ENCODE measurements at regions not wholly inside any gene's neighbourhood (a gene's known extent, or its start where the extent isn't known, plus 50 kb on each side); places are given as distances from the start of the nearest gene placed in this dataset.

DNA sequence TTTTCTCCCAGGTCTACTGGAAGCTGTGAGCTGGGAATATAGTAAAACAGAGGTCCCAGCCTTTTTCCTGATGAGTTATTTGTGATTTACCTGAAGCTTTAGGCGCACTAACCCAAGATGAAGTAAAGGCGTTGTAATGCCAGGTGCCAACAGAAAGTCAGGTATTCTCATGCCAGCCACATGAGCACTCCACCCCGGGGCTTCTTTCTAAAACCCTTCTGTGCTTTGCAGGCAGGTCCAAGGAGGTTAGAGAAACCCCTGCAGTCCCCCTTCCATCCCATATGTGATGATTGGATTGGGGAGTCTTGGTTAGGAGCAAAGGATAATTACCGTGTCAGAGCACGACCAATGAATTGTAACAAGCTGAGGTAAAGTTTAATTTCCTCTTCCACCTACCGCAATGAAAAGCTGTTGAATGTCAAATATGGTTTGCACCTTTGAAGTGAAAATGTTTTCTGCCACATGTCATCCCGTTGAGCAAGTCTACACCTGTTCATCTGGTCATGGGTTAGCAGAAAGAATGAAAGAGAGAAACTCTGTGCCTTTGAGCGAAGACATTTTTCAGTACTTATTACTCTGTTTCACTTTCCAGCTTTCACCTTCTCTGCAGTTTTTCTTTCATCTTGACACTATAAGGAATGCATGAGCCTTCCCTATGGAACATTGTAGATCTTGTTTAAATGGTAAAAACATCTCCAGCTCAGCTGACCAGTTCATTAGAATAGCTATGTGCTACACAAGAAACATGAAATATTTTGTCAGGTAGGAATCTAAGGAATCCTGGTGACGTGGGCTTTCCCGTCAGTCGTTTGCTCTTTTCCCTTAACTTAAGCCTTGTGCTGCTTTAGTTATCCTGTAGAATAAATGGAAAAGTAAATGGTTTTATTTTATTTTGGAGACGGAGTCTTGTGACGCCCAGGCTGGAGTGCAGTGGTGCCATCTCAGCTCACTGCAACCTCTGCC lies 204.6 kb upstream of the IL12A start:
- no peak for DNase-seq (ENCODE audit: low read depth)
- H3K4me3 ChIP-seq (ENCODE audit: control insufficient read depth, low read depth, low read length) = no peak overlapping the region

DNA sequence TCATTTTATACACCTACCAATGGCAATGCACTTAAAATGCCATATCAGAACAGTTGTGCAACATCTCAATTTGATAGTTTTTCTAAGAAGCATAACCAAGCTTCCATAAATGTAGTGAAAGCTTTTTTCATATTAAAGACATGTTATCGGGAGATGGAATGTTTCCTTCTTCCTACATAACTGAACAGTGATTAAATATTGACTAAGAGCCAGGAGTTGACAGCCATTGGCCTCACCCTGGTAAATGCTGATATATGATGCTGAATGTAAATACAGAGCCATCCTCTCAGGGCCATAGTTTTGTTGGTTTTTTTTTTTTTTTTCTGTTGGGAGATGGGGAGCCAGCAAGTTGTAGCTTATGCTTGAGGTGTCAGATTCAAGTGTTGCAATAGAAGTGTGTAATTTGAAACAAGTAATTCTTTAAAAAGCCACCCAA lies 203.3 kb upstream of the IL12A start:
- DNase-seq (ENCODE audit: low read depth) = peak; percentile 33
- no peak overlapping the region for H3K4me3 ChIP-seq (ENCODE audit: control insufficient read depth, low read depth, low read length)
- TF ChIP-seq, protein P1, sequence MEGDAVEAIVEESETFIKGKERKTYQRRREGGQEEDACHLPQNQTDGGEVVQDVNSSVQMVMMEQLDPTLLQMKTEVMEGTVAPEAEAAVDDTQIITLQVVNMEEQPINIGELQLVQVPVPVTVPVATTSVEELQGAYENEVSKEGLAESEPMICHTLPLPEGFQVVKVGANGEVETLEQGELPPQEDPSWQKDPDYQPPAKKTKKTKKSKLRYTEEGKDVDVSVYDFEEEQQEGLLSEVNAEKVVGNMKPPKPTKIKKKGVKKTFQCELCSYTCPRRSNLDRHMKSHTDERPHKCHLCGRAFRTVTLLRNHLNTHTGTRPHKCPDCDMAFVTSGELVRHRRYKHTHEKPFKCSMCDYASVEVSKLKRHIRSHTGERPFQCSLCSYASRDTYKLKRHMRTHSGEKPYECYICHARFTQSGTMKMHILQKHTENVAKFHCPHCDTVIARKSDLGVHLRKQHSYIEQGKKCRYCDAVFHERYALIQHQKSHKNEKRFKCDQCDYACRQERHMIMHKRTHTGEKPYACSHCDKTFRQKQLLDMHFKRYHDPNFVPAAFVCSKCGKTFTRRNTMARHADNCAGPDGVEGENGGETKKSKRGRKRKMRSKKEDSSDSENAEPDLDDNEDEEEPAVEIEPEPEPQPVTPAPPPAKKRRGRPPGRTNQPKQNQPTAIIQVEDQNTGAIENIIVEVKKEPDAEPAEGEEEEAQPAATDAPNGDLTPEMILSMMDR (conservative IDR thresholded peaks at IDR 0.05; ENCODE audit: control insufficient read depth, insufficient read depth, low read depth, low read length) = no peak

More for the DNA sequence above, 204.6 kb upstream of the IL12A start:
- TF ChIP-seq, protein P1 (conservative IDR thresholded peaks at IDR 0.05; ENCODE audit: control insufficient read depth, insufficient read depth, low read depth, low read length) = no peak

DNA sequence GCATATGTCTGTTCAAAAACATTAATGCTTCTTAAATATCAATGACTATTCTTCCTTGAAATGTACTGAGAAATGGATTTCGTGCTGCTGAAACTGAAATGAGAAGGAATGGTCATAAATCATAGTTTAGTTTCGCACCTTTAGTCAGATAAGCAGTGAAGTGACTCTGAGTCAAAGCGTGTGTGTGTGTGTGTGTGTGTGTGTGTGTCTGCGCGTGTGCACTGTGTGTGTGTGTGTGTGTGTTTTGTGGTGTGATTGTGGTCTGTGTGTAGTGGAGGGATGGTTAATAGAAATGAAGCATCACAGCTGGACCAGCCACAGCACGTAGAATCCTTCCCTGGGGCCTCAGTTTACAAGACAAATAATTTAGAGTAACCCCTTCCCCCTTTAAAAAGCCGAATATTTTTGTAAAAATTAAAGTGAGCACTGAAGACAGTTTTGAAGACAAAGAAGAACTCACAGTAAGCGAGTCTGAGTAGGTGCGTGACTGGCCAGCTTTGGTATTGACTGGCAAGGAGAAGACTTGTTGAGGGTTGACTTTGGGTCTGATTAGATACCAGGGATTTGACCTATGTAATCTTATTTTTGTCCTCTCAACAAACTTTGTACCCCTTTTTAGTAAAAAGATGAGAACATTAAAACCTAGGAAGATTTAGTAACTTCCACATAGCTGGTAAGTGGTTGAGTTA lies 202.0 kb upstream of the IL12A start:
- TF ChIP-seq, protein P1 (conservative IDR thresholded peaks at IDR 0.05; ENCODE audit: control insufficient read depth, insufficient read depth, low read depth, low read length) = no peak
- H3K4me3 ChIP-seq (ENCODE audit: control insufficient read depth, low read depth, low read length) = no peak overlapping the region
- no peak for DNase-seq (ENCODE audit: low read depth)

DNA sequence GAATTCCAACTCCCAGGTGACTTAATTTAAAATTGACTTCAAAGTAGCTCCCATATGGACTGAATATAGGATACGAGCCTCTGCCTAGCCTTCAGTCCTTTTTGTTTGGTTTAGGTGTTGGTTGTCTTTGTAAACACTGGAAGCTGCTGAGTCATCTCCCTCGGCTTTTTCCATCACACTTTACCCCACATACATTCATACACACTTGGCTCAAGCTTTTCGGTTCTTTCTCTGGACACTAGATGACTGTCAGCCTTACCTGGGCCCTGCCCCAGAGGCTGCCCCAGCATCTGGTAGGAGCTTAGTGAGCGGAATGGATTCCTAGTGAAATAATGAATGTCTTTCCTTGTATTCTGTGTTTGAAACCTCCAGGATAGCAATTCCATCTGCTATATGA lies 201.5 kb upstream of the IL12A start:
- TF ChIP-seq, protein P1 (conservative IDR thresholded peaks at IDR 0.05; ENCODE audit: control insufficient read depth, insufficient read depth, low read depth, low read length) = no peak
- no peak overlapping the region for H3K4me3 ChIP-seq (ENCODE audit: control insufficient read depth, low read depth, low read length)
- peak; percentile 90 for DNase-seq (ENCODE audit: low read depth)

DNA sequence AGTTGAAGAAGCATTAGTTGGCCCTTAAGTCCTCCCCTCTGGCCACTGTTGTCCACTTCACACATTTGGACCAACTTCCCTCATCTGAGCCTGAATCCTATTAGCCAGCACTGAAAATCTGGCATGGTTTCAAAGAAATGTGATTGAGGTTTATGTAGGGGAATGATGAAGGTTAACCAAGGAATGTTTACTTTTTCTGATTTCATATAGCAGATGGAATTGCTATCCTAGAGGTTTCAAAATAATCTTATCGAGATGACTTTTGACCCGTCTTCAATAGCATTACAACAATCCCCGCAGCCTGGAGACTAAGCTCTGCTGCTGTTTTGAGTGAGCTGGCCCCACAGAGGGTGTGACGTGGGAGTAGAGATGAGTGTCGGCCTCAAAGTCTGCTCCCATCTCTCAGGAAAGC lies 200.8 kb upstream of the IL12A start:
- TF ChIP-seq, protein P1 (conservative IDR thresholded peaks at IDR 0.05; ENCODE audit: control insufficient read depth, insufficient read depth, low read depth, low read length) = no peak
- peak; percentile 51 for DNase-seq (ENCODE audit: low read depth)
- H3K4me3 ChIP-seq (ENCODE audit: control insufficient read depth, low read depth, low read length) = no peak overlapping the region

DNA sequence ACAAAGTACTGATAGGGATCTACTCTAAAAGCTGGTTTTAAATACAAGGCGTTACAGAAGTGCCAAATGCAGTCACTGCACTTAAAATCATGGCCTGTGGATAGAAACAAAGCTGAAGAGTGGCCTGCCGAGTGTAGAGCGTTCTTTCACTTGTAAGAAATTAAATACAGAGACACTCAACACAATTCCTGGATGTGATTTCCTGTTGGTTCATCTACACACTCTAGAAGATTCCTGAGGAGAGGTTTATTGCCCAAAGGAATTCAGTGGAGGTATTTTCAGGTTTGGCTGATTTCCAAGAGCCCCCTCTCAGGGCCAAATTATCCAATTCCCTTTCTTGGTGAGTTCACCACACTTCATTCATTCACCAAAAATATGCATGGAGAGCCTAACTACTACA lies 200.3 kb upstream of the IL12A start:
- TF ChIP-seq, protein P1 (conservative IDR thresholded peaks at IDR 0.05; ENCODE audit: control insufficient read depth, insufficient read depth, low read depth, low read length) = no peak
- DNase-seq (ENCODE audit: low read depth) = no peak
- no peak overlapping the region for H3K4me3 ChIP-seq (ENCODE audit: control insufficient read depth, low read depth, low read length)

All from fibroblast of mammary gland (primary cell).